DOHH2 (cell line): ENCODE measurements at regions not wholly inside any gene's neighbourhood (a gene's known extent, or its start where the extent isn't known, plus 50 kb on each side); places are given as distances from the start of the nearest gene placed in this dataset.

Experiments used
- EZH2phosphoT487 ChIP-seq: fragments of 200-600 bp; sonication (generic); IDR thresholded peaks from 2 replicates; pipeline ENCODE4 v1.6.1; 2017; ENCODE audit warnings: borderline replicate concordance, mild to moderate bottlenecking, antibody characterized with exemption, low read length, moderate library complexity, mixed read lengths
- TF ChIP-seq, protein P1 (sequence below): fragments of 200-600 bp; sonication (generic); IDR thresholded peaks from one replicate; pipeline ENCODE4 v1.5.1; 2014; ENCODE audit warnings: antibody characterized with exemption, mild to moderate bottlenecking, low read depth, low read length; ENCODE audit not compliant: poor library complexity, severe bottlenecking

DNA sequence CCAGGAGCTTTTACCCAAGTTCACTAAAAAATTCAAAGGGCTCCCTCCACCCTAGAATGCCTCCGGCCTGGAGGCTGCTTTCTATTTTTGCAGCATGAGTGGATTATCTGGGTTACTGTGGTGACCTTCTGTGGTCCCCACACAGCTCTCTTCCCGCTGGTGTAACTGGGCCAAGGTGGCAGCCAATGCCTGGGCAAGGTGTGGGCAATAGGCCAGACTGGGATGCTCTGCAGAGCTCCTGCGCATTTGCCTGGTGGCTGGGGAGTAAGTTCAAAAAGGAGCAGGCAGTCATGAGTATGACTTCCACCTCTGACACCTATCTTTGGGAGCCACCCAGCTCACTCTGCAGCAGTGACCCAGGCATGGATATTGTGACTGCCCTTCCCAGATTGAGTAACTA lies 130.5 kb upstream of the SPRED2 start:
- TF ChIP-seq, protein P1, sequence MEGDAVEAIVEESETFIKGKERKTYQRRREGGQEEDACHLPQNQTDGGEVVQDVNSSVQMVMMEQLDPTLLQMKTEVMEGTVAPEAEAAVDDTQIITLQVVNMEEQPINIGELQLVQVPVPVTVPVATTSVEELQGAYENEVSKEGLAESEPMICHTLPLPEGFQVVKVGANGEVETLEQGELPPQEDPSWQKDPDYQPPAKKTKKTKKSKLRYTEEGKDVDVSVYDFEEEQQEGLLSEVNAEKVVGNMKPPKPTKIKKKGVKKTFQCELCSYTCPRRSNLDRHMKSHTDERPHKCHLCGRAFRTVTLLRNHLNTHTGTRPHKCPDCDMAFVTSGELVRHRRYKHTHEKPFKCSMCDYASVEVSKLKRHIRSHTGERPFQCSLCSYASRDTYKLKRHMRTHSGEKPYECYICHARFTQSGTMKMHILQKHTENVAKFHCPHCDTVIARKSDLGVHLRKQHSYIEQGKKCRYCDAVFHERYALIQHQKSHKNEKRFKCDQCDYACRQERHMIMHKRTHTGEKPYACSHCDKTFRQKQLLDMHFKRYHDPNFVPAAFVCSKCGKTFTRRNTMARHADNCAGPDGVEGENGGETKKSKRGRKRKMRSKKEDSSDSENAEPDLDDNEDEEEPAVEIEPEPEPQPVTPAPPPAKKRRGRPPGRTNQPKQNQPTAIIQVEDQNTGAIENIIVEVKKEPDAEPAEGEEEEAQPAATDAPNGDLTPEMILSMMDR = no peak
- TF ChIP-seq EZH2phosphoT487 = no peak
